Natural killer cell (primary cell): ENCODE measurements at regions not wholly inside any gene's neighbourhood (a gene's known extent, or its start where the extent isn't known, plus 50 kb on each side); places are given as distances from the start of the nearest gene placed in this dataset.
"Not testable (repeated sequence)": the region's sequence is repeated elsewhere in the genome, so short reads cannot be mapped to it uniquely, and the experiment has no call there.

Experiments
- ATAC-seq, 3 donors: fragments of 150-1000 bp in 2 of 3; fragments of 200-7000 bp in 1 of 3; cut with Tn5 transposase; 1 replicate in 1 of 3; 2 replicates in 2 of 3; pipeline ENCODE4 v1.10.0; 2021; ENCODE audit warnings: mild to moderate bottlenecking in 2 of 3, moderate library complexity in 2 of 3
- DNase-seq, 2 donors: peaks; one replicate each; pipeline versions ENCODE4 v3.0.0 to v3.0.0-alpha.2; 2013 to 2021; ENCODE audit warnings: mixed read lengths in 1 of 2
- H3K27ac ChIP-seq: one replicate; pipeline ENCODE4 v1.5.1; 2013; ENCODE audit warnings: mild to moderate bottlenecking, low read length
- H3K27me3 ChIP-seq: one replicate; pipeline ENCODE4 v1.6.1; 2013; ENCODE audit warnings: low read length; ENCODE audit not compliant: control insufficient read depth, insufficient read depth
- H3K36me3 ChIP-seq: one replicate; pipeline ENCODE4 v1.6.1; 2013; ENCODE audit warnings: low read length; ENCODE audit not compliant: control insufficient read depth, insufficient read depth
- H3K4me1 ChIP-seq: one replicate; pipeline ENCODE4 v1.6.1; 2013; ENCODE audit warnings: low read length; ENCODE audit not compliant: control insufficient read depth, insufficient read depth
- H3K4me3 ChIP-seq: one replicate; pipeline ENCODE4 v1.5.1; 2013; ENCODE audit warnings: low read length
- H3K9me3 ChIP-seq: one replicate; pipeline ENCODE4 v1.6.1; 2013; ENCODE audit warnings: low read length; ENCODE audit not compliant: control insufficient read depth, insufficient read depth
- H3K27ac Mint-ChIP-seq, 2 donors: one replicate each; pipeline ENCODE4 v1.8.0; 2022; ENCODE audit warnings: mild to moderate bottlenecking in 2 of 2, mixed read lengths in 2 of 2, moderate library complexity in 1 of 2
- H3K27me3 Mint-ChIP-seq, 2 donors: one replicate each; pipeline ENCODE4 v1.8.0; 2022; ENCODE audit warnings: low read depth in 2 of 2, mixed read lengths in 2 of 2
- H3K36me3 Mint-ChIP-seq: one replicate; pipeline ENCODE4 v1.8.0; 2022; ENCODE audit warnings: mixed read lengths
- H3K4me1 Mint-ChIP-seq, 2 donors: one replicate each; pipeline ENCODE4 v1.8.0; 2022; ENCODE audit warnings: mixed read lengths in 2 of 2
- H3K4me3 Mint-ChIP-seq: one replicate; pipeline ENCODE4 v1.8.0; 2022; ENCODE audit warnings: mild to moderate bottlenecking, moderate library complexity, mixed read lengths
- H3K9me3 Mint-ChIP-seq, 2 donors: one replicate each; pipeline ENCODE4 v1.8.0; 2022; ENCODE audit warnings: mixed read lengths in 2 of 2
- CTCF ChIP-seq: fragments of 200-600 bp; IDR thresholded peaks from one replicate; pipeline ENCODE4 v1.8.0; 2022; ENCODE audit warnings: antibody characterized with exemption
- WGBS: methylation state at CpG from one replicate; pipeline ENCODE4 v1.1.7; 2013; ENCODE audit warnings: missing lambda C conversion rate; ENCODE audit not compliant: insufficient coverage; 5-methylcytosine and 5-hydroxymethylcytosine counted together
- intact Hi-C: fragments of 100-400 bp; cut with micrococcal nuclease; formaldehyde crosslinking; loops from one replicate; pipeline ENCODE4 v1.14.2; 2022

- no peaks in the 10 kb centered on the region for H3K9me3 Mint-ChIP-seq
- WGBS, result 79% methylated on average over 2 of the region's 3 CpGs
- DNase-seq (no peak), ATAC-seq (no peak)
- peaks cover 17 to 21% of the 10 kb centered on the region in 2 donors for H3K27me3 Mint-ChIP-seq
- H3K27ac ChIP-seq, result no peak overlapping the region
- intact Hi-C loops, result loop anchor here (5.0 kb wide), 1 partner anchor 1072 kb away; no protein-coding TSS in a partner anchor
- no peaks in the 10 kb centered on the region for H3K27me3 ChIP-seq
- H3K4me3 Mint-ChIP-seq, result no peak overlapping the region
- TF ChIP-seq CTCF, result no peak
- H3K36me3 ChIP-seq, result no peaks in the 10 kb centered on the region
- no peak overlapping the region for H3K4me3 ChIP-seq
- H3K4me1 Mint-ChIP-seq, result peaks cover 11 to 15% of the 10 kb centered on the region in 2 donors
- no peaks in the 10 kb centered on the region for H3K36me3 Mint-ChIP-seq
- peaks cover 8% of the 10 kb centered on the region for H3K4me1 ChIP-seq
- H3K27ac Mint-ChIP-seq, result no peak overlapping the region
- H3K9me3 ChIP-seq, result no peaks in the 10 kb centered on the region
Observed at GRCh38 chr12:42019746-42020145, 124.9 kb downstream of the GXYLT1 start.

GRCh38 chr12:42017051-42017450, 127.6 kb downstream of the GXYLT1 start:
- Histone ChIP-seq H3K4me3 (no peak overlapping the region), H3K27ac (no peak overlapping the region), H3K27me3 (no peaks in the 10 kb centered on the region), H3K9me3 (no peaks in the 10 kb centered on the region), H3K4me1 (no peaks in the 10 kb centered on the region), H3K36me3 (no peaks in the 10 kb centered on the region)
- H3K4me1 Mint-ChIP-seq, result peaks cover 0 to 3% of the 10 kb centered on the region in 2 donors
- no peak overlapping the region for H3K4me3 Mint-ChIP-seq
- TF ChIP-seq CTCF, result no peak
- H3K27me3 Mint-ChIP-seq, result peaks cover 10 to 17% of the 10 kb centered on the region in 2 donors
- H3K36me3 Mint-ChIP-seq, result no peaks in the 10 kb centered on the region
- ATAC-seq (no peak), DNase-seq (no peak)
- H3K27ac Mint-ChIP-seq, result no peak overlapping the region
- 52% methylated on average over 6 of the region's 6 CpGs for WGBS
- intact Hi-C loops, result no loop called here
- H3K9me3 Mint-ChIP-seq, result no peaks in the 10 kb centered on the region

GRCh38 chr12:42015051-42015461, 129.6 kb downstream of the GXYLT1 start:
- H3K9me3 Mint-ChIP-seq, result no peaks in the 10 kb centered on the region
- no peaks in the 10 kb centered on the region for H3K9me3 ChIP-seq
- no peak overlapping the region for H3K27ac Mint-ChIP-seq
- no peaks in the 10 kb centered on the region for H3K36me3 Mint-ChIP-seq
- DNase-seq (no peak), ATAC-seq (no peak)
- peaks cover 13 to 14% of the 10 kb centered on the region in 2 donors for H3K4me1 Mint-ChIP-seq
- TF ChIP-seq CTCF, result no peak
- no peaks in the 10 kb centered on the region for H3K36me3 ChIP-seq
- H3K27me3 Mint-ChIP-seq, result peaks cover 10 to 15% of the 10 kb centered on the region in 2 donors
- H3K27me3 ChIP-seq, result no peaks in the 10 kb centered on the region
- H3K4me3 Mint-ChIP-seq, result no peak overlapping the region
- no peak overlapping the region for H3K4me3 ChIP-seq
- no peak overlapping the region for H3K27ac ChIP-seq
- no peaks in the 10 kb centered on the region for H3K4me1 ChIP-seq
- intact Hi-C loops, result no loop called here

- H3K27ac ChIP-seq, H3K4me1 ChIP-seq, ATAC-seq, H3K27me3 ChIP-seq, H3K9me3 Mint-ChIP-seq, H3K4me3 Mint-ChIP-seq, H3K36me3 ChIP-seq, H3K27ac Mint-ChIP-seq, intact Hi-C loops, H3K36me3 Mint-ChIP-seq, H3K9me3 ChIP-seq, DNase-seq, H3K4me3 ChIP-seq: not testable (repeated sequence)
- WGBS, result 75% methylated on average over 2 of the region's 2 CpGs
- peaks cover 14% of the 10 kb centered on the region in 2 donors for H3K4me1 Mint-ChIP-seq
- peaks cover 10 to 11% of the 10 kb centered on the region in 2 donors for H3K27me3 Mint-ChIP-seq
Observed at GRCh38 chr12:42012501-42012900, 132.2 kb downstream of the GXYLT1 start.
